GM18526 (cell line): ENCODE measurements at regions not wholly inside any gene's neighbourhood (a gene's known extent, or its start where the extent isn't known, plus 50 kb on each side); places are given as distances from the start of the nearest gene placed in this dataset.

Experiments used
- POLR2A ChIP-seq: IDR thresholded peaks from 3 replicates; pipeline ENCODE4 v1.6.1; 2011; ENCODE audit not compliant: insufficient read length; ENCODE audit errors: extremely low read depth

DNA sequence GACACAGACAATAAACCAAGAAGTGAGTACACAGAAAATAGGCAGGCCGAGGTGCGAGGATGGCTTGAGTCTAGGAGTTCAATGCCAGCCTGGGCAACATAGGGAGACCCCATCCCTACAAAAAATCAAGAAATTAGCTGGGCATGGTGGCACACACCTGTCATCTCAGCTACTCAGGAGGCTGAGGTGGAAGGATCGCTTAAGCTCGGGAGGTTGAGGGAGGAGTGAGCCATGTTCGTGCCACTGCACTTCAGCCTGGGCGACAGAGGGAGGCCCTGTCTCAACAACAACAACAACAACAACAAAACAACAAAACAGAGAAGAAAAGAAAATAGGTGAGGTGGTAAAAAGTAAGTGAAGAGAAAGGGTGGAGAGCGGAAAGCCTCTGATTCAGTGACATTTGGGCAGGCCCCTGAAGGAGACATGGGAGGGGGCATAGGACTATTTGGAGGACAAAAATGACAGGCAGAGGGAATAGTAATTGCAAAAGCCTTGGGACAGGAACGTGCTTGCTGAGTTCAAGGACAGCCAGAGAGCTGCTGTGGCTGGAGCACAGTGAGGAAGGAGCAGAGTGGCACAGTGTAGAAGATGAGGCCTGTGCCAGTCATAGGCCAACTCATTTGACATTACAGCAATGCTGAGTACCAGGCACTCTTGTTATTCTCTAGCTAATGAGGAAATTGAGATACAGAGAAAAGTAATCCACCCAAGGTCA is 160.6 kb downstream of the VEGFA start:
- TF ChIP-seq POLR2A = no peak

GRCh38 chr6:43929511-43929910 is 159.5 kb downstream of the VEGFA start:
- no peak for TF ChIP-seq POLR2A

DNA sequence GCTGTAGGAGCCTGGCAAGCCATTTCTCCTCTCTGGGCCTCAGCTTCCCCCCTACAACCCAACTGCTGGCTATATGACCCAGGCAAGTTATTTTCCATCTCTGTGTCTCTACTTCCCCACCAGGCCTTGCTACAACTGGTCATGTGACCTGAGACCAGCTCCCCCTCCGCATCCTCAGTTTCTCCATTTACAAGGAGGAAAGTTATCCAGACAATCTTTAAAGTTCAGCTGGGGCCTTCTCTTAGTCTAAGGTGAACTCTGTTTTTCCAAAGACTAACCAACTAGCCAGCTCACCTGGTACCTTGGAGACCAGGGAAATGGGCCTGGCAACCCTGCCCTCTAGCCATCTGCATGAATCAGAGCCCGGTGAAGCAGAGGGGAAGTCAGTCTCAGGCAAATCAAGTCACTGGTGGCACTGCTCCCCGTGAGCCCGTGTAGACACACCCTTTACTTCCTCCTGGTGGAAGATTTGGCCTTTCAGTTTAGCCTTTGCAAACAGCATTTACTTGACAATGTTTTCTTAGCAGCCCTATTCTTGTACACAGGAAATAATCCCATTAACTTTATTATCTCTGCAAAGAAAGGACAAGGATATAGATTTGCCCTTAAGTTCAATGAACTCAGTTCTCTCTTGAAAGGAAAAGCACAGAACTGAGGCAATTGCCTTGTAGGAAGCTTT is 157.7 kb downstream of the VEGFA start:
- no peak for TF ChIP-seq POLR2A

DNA sequence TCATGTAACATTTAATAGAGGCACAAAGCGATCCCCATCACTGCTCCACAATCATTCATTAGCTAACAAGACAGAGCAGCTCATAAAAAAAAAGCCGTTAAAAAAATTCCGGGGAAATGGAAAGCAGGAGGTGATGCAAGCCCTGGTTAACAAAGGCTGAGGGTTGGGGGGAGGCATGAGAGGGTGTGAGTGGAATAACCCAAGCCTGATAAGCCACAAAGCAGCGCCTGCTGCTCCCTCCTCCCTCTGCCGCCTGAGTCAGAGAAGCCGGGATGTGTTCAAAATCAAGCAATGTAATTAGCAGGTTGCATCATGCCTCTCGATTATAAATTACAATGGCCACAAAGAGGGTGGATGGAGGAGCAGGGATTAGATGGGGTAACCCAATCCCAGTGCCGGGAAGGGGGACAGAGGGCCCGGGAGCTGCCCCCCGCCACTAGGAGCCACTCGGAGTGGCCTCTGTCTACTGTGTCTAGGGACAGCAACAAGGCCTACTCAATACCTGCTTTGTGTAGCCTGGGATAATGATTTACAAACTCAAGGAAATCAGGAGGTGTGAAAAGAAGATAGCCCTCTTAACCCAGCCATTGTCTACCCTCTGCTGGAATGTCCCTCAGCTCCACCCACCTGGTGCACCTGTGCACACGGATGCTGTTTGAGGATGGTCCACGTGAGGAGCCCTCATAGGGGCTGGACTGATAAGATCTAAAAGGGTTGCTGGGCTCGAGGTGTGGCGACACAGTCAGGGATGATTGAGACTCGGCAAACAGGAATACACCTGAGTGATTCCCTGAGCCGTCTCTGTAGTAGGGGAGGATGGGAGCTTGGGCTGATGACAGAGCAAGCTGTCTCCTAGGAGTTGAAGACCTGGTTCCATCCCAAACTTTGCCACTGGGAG is 156.9 kb downstream of the VEGFA start:
- TF ChIP-seq POLR2A = no peak

DNA sequence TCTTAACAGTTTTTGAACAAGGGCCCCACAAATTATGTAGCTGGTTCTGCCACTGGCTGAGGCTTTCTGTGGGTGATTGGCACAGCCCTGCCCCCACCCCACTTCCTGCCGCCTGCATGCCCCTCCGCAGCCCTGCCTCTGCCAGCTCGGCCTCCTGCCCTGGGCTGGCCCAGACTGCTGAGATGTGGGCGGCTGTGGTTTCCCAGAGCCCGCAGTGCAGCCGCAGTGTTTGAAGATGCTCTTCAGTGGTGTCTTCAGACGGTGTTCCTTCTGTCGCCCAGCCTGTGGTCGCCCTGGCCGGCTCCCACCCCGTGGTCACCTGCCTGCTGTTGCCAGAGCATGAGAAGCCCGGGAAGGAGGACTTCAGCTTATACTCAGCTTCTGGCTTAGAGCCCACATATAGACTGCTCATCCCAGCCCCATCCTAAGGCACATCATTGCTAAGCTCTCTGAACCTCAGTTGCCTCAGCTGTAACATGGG is 154.3 kb downstream of the VEGFA start:
- TF ChIP-seq POLR2A = no peak

- TF ChIP-seq POLR2A = no peak
Observed at GRCh38 chr6:43923376-43924221, 153.6 kb downstream of the VEGFA start.

- TF ChIP-seq POLR2A = no peak
Observed at GRCh38 chr6:43922426-43923375, 152.7 kb downstream of the VEGFA start.

DNA sequence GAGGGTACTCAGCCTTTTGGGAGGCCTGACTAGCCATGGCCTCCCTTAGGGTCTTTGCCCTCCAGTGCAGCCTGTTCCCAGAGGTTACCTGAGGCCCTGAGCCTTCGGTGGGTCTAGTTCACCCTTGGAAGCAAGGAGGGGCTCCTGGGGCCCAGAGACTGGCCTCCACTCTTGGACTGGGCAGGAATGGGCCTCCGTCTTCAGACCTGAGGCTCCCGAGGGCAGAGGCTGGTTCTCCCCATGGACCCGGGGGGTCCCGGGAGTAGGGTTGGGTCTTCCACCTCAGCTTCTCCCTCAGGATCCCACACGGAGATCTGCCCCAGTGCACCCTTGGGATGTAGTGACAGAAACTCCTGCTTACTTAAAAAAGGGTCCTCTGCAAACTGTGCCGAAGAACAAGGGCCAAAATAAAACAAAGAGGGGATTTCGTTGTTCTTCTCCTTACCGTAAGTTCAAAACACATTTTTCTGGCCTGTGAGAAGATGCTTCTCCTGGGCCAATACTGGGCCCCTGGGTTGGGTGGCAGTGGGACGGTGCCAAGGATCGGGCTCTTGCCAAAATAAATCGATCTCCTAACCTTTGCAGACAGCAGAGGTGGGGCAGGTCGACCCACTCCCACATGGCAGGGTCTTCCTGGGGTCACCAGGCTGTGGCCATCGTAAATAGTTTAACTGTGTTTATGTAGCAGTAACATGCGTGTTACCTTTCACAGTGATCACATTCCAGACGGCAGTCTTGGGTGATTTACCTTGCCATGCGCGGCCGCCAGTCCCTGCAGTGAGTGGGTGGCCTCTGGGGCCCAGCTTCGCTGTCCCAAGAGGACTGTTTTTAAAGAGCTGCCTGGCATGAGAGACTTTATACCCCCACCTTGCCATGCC is 151.8 kb downstream of the VEGFA start:
- TF ChIP-seq POLR2A = no peak

- TF ChIP-seq POLR2A = no peak
Observed at GRCh38 chr6:43921039-43921438, 151.0 kb downstream of the VEGFA start.

GRCh38 chr6:43919774-43920173 is 149.8 kb downstream of the VEGFA start:
- TF ChIP-seq POLR2A = no peak

- TF ChIP-seq POLR2A = no peak
Observed at GRCh38 chr6:43917878-43918382, 147.9 kb downstream of the VEGFA start.
